Spleen (tissue), 7 donors: ENCODE measurements at regions not wholly inside any gene's neighbourhood (a gene's known extent, or its start where the extent isn't known, plus 50 kb on each side); places are given as distances from the start of the nearest gene placed in this dataset.

ENCODE experiments used
- CTCF ChIP-seq, 11 experiments: fragments of 200-600 bp in 7 of 11; fragments of 450-650 bp in 4 of 11; sonication (generic) in 4 of 11; IDR thresholded peaks in 8 of 11; conservative IDR thresholded peaks in 3 of 11; 1 replicate in 7 of 11; 2 replicates in 4 of 11; pipeline versions ENCODE4 v1.4.0 to v1.8.0; 2016 to 2021; ENCODE audit warnings: antibody characterized with exemption in 11 of 11, inconsistent platforms in 4 of 11, mild to moderate bottlenecking in 1 of 11
- POLR2A ChIP-seq, 3 donors: fragments of 450-650 bp; IDR thresholded peaks; one replicate each; pipeline ENCODE4 v1.5.1; 2017; ENCODE audit warnings: antibody characterized with exemption in 3 of 3, mild to moderate bottlenecking in 1 of 3
- donor health status: DM: no; HTN: no; CAD: no; lungs with moderate emphysema.
- donor health status: DM: no; HTN: no; CAD: no.
- donor health status: DM: no; HTN: no; CAD: no.

DNA sequence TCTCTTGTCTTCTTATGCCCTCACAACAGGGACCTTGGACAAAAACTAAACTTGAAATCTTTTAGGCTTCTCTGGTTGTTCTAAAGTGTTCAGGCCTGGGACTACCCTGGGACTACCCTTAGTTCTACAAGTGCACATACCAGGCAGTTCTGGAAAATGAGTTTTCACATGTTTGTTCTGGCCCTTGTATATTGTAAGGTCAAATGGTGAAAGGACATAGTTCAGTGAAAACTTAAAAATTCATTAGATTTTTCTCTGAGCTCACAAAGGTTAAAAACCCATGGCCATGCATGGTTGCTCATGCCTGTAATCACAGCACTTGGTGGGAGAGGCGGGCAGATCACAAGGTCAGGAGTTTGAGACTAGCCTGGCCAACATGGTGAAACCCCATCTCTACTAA is 875.5 kb upstream of the FAM98A start:
- TF ChIP-seq CTCF (IDR thresholded peaks at IDR 0.05 in 8 of 11, conservative IDR thresholded peaks at IDR 0.05 in 3 of 11) (no peak), POLR2A (IDR thresholded peaks at IDR 0.05) (no peak)
